Astrocyte of the cerebellum (primary cell): ENCODE measurements at regions not wholly inside any gene's neighbourhood (a gene's known extent, or its start where the extent isn't known, plus 50 kb on each side); places are given as distances from the start of the nearest gene placed in this dataset.
A peak's percentile ranks its signal among the peaks of the same experiment; 100 is the strongest.
"Not testable (repeated sequence)": the region's sequence is repeated elsewhere in the genome, so short reads cannot be mapped to it uniquely, and the experiment has no call there.

Experiments used
- DNase-seq: peaks from one replicate; pipeline ENCODE4 v3.0.0-alpha.2; 2011; ENCODE audit warnings: low read depth
- H3K4me3 ChIP-seq: 2 replicates; pipeline ENCODE4 v1.5.1; 2011; ENCODE audit warnings: mild to moderate bottlenecking, low read depth, low read length, moderate library complexity
- CTCF ChIP-seq: IDR thresholded peaks from 2 replicates; pipeline ENCODE4 v1.5.1; 2012; ENCODE audit warnings: low read length, low read depth, moderate library complexity, mild to moderate bottlenecking; ENCODE audit errors: missing control alignments
- in situ Hi-C: cut with HindIII; loops from 2 replicates; pipeline ENCODE4 v1.10.0; 2017; ENCODE audit warnings: low sequenced_read_pairs

GRCh38 chr2:200194746-200195145 lies 111.7 kb upstream of the SPATS2L start:
- TF ChIP-seq CTCF, result no peak
- in situ Hi-C loops, result no loop called here
- H3K4me3 ChIP-seq, result no peak overlapping the region

GRCh38 chr2:200199005-200199404 lies 107.5 kb upstream of the SPATS2L start:
- TF ChIP-seq CTCF, result no peak
- in situ Hi-C loops, result no loop called here
- DNase-seq, result no peak
- no peak overlapping the region for H3K4me3 ChIP-seq

More at GRCh38 chr2:200194746-200195145, 111.7 kb upstream of the SPATS2L start:
- DNase-seq, result no peak

GRCh38 chr2:200199576-200200263 lies 106.8 kb upstream of the SPATS2L start:
- in situ Hi-C loops, result no loop called here
- H3K4me3 ChIP-seq, result no peak overlapping the region
- TF ChIP-seq CTCF, result no peak
- DNase-seq, result peak; percentile 11

- in situ Hi-C loops, H3K4me3 ChIP-seq, DNase-seq: not testable (repeated sequence)
Observed at GRCh38 chr2:200201839-200202238, 104.7 kb upstream of the SPATS2L start.

- no peak for TF ChIP-seq CTCF
- in situ Hi-C loops, result no loop called here
- no peak for DNase-seq
- no peak overlapping the region for H3K4me3 ChIP-seq
Observed at GRCh38 chr2:200203381-200203827, 103.1 kb upstream of the SPATS2L start.

- DNase-seq, result no peak
- in situ Hi-C loops, result no loop called here
- no peak overlapping the region for H3K4me3 ChIP-seq
- no peak for TF ChIP-seq CTCF
Observed at GRCh38 chr2:200208041-200208440, 98.5 kb upstream of the SPATS2L start.

- no peak for TF ChIP-seq CTCF
- no peak overlapping the region for H3K4me3 ChIP-seq
- in situ Hi-C loops, result no loop called here
- no peak for DNase-seq
Observed at GRCh38 chr2:200209030-200209429, 97.5 kb upstream of the SPATS2L start.
